HepG2 (cell line): ENCODE measurements at regions not wholly inside any gene's neighbourhood (a gene's known extent, or its start where the extent isn't known, plus 50 kb on each side); places are given as distances from the start of the nearest gene placed in this dataset.

ENCODE experiments used
- ATAC-seq: fragments of 200-7000 bp; cut with Tn5 transposase; 3 replicates; pipeline ENCODE4 v1.9.1; 2020; ENCODE audit warnings: mild to moderate bottlenecking, moderate library complexity
- BruUV-seq: library from RNA; stranded (reverse); fragments of 400-500 nt; replicated peaks from 2 replicates; lab custom pipeline; 2021; lab: Mats Ljungman, UMichigan
- CTCF ChIA-PET: fragments of 300-600 bp; formaldehyde crosslinking; extraction: SDS; loops from one replicate; lab custom pipeline; 2021; ENCODE audit warnings: low total read pairs, inconsistent platforms, low intra/inter-chr PET ratio; lab: Yijun Ruan, JAX
- POLR2A ChIA-PET: fragments of 350-600 bp; sonication (Branson Sonifier 250); formaldehyde crosslinking; loops from one replicate; lab custom pipeline; 2020; ENCODE audit warnings: antibody characterized with exemption, inconsistent platforms; lab: Yijun Ruan, JAX
- DNase-seq: peaks from one replicate; pipeline ENCODE4 v3.0.0-alpha.2; 2015; ENCODE audit warnings: low spot score
- FAIRE-seq: peaks from 3 replicates; lab custom pipeline; 2011; peaks lifted over from hg19 to GRCh38; lab: Jason Lieb, UNC
- H2AFZ ChIP-seq: one replicate; pipeline ENCODE4 v1.6.1; 2011; ENCODE audit warnings: low read length, inconsistent platforms
- H3K27ac ChIP-seq: fragments of 300-600 bp; 3 replicates; pipeline ENCODE4 v1.8.0; 2011; ENCODE audit warnings: mixed run types, mild to moderate bottlenecking, mixed read lengths, low read length, inconsistent platforms; ENCODE audit not compliant: insufficient read depth; ENCODE audit errors: extremely low read length
- H3K27me3 ChIP-seq, 2 experiments: fragments of 200-600 bp in 1 of 2; 2 replicates in 1 of 2; 3 replicates in 1 of 2; pipeline versions ENCODE4 v1.6.0 to v1.8.0; 2011; ENCODE audit warnings: low read length in 2 of 2, mild to moderate bottlenecking in 2 of 2, moderate library complexity in 2 of 2, inconsistent platforms in 1 of 2; ENCODE audit not compliant: insufficient read depth in 2 of 2, control insufficient read depth in 1 of 2
- H3K36me3 ChIP-seq, 2 experiments: fragments of 200-600 bp in 1 of 2; replicated peaks in 1 of 2; 2 replicates in 1 of 2; 3 replicates in 1 of 2; pipeline versions ENCODE4 v1.5.1 to v1.8.0; 2011; ENCODE audit warnings: low read length in 2 of 2, inconsistent platforms in 1 of 2; ENCODE audit not compliant: insufficient read depth in 2 of 2, control insufficient read depth in 1 of 2
- H3K4me1 ChIP-seq: 2 replicates; pipeline ENCODE4 v1.5.1; 2012; ENCODE audit warnings: low read length, inconsistent platforms; ENCODE audit not compliant: insufficient read depth
- H3K4me2 ChIP-seq: 2 replicates; pipeline ENCODE4 v1.6.0; 2011; ENCODE audit warnings: low read depth, low read length, inconsistent platforms
- H3K4me3 ChIP-seq, 3 experiments: fragments of 200-600 bp in 1 of 3; sonication (generic), shearing (Covaris generic) in 1 of 3; replicated peaks in 1 of 3; 2 replicates each; pipeline ENCODE4 v1.5.1; 2011 to 2016; ENCODE audit warnings: low read length in 3 of 3, inconsistent platforms in 2 of 3, low read depth in 2 of 3, mild to moderate bottlenecking in 2 of 3, control low read depth in 1 of 3, mixed read lengths in 1 of 3; ENCODE audit not compliant: insufficient read depth in 1 of 3
- H3K79me2 ChIP-seq: one replicate; pipeline ENCODE4 v1.6.1; 2011; ENCODE audit warnings: low read length, inconsistent platforms; ENCODE audit not compliant: insufficient read depth
- H3K9ac ChIP-seq: 2 replicates; pipeline ENCODE4 v1.6.0; 2011; ENCODE audit warnings: mild to moderate bottlenecking, low read depth, low read length, inconsistent platforms; ENCODE audit not compliant: insufficient read depth
- H3K9me3 ChIP-seq: 2 replicates; pipeline ENCODE4 v1.5.1; 2012; ENCODE audit warnings: mild to moderate bottlenecking, low read length
- H4K20me1 ChIP-seq: 2 replicates; pipeline ENCODE4 v1.6.0; 2011; ENCODE audit warnings: inconsistent platforms, mild to moderate bottlenecking, low read length, moderate library complexity; ENCODE audit not compliant: insufficient read depth
- ARNT ChIP-seq: fragments of 450-650 bp; IDR thresholded peaks from 2 replicates; pipeline ENCODE4 v1.6.1; 2017
- FOXO4 ChIP-seq: sonication (generic); formaldehyde crosslinking; conservative IDR thresholded peaks from 2 replicates; pipeline ENCODE4 v1.8.1; 2023; ENCODE audit warnings: missing genetic modification reagents
- NPAS2 ChIP-seq: sonication (generic); formaldehyde crosslinking; IDR thresholded peaks from 2 replicates; pipeline ENCODE4 v1.8.0; 2022; ENCODE audit warnings: mild to moderate bottlenecking, missing genetic modification reagents, borderline replicate concordance
- SNRNP70 ChIP-seq: fragments of 200-400 bp; formaldehyde crosslinking; IDR thresholded peaks from 2 replicates; pipeline ENCODE4 v1.6.1; 2017; ENCODE audit warnings: mild to moderate bottlenecking, low read depth, low read length, moderate library complexity
- ZC3H13 ChIP-seq: sonication (generic); formaldehyde crosslinking; IDR thresholded peaks from 2 replicates; pipeline ENCODE4 v1.8.1; 2023; ENCODE audit warnings: mild to moderate bottlenecking, missing genetic modification reagents, moderate library complexity
- ZFP62 ChIP-seq: sonication (generic); formaldehyde crosslinking; IDR thresholded peaks from 2 replicates; pipeline ENCODE4 v1.4.0; 2020; ENCODE audit warnings: missing genetic modification reagents
- ZFP91 ChIP-seq: sonication (generic); formaldehyde crosslinking; IDR thresholded peaks from 2 replicates; pipeline ENCODE4 v1.9.0; 2022; ENCODE audit warnings: missing genetic modification reagents, mild to moderate bottlenecking, borderline replicate concordance
- ZNF652 ChIP-seq: IDR thresholded peaks from 2 replicates; pipeline ENCODE4 v1.6.1; 2016; ENCODE audit warnings: low read depth, borderline replicate concordance
- ZNF678 ChIP-seq: sonication (generic); formaldehyde crosslinking; IDR thresholded peaks from 2 replicates; pipeline ENCODE4 v1.4.0; 2020; ENCODE audit warnings: mild to moderate bottlenecking, missing genetic modification reagents
- ZNF878 ChIP-seq: sonication (generic); formaldehyde crosslinking; IDR thresholded peaks from 2 replicates; pipeline ENCODE4 v1.8.1; 2023; ENCODE audit warnings: mild to moderate bottlenecking, missing genetic modification reagents, moderate library complexity
- WGBS: methylation state at CpG from one replicate; pipeline ENCODE4 v1.1.6; 2017; ENCODE audit warnings: low lambda C conversion rate; 5-methylcytosine and 5-hydroxymethylcytosine counted together
- in situ Hi-C: cut with HindIII; loops from 2 replicates; pipeline ENCODE4 v1.10.0; 2017; ENCODE audit warnings: low pct_unique_long_range_greater_than_20kb; ENCODE audit not compliant: extremely low pct_ligation_motif_present
- intact Hi-C: fragments of 100-400 bp; cut with micrococcal nuclease; formaldehyde crosslinking; loops from one replicate; pipeline ENCODE4 v1.10.0; 2022; ENCODE audit not compliant: unreplicated experiment

- Histone ChIP-seq H3K27me3 (no peaks in the 10 kb centered on the region), H2AFZ (no peak overlapping the region), H3K4me3 (no peak overlapping the region), H4K20me1 (no peaks in the 10 kb centered on the region), H3K4me2 (no peak overlapping the region), H3K36me3 (no peaks in the 10 kb centered on the region), H3K4me1 (no peaks in the 10 kb centered on the region), H3K79me2 (no peaks in the 10 kb centered on the region), H3K9me3 (peaks cover 45% of the 10 kb centered on the region), H3K9ac (no peak overlapping the region), H3K27ac (no peak overlapping the region)
- TF ChIP-seq ZFP91 (CRISPR knock-in tag) (no peak), ZFP62 (CRISPR knock-in tag) (no peak), ZNF652 (CRISPR knock-in tag) (no peak), ZNF678 (CRISPR knock-in tag) (no peak), NPAS2 (CRISPR knock-in tag) (no peak), SNRNP70 (no peak), ZNF878 (CRISPR knock-in tag) (no peak), ARNT (no peak), ZC3H13 (CRISPR knock-in tag) (no peak), FOXO4 (no peak)
- no TSS peak for BruUV-seq
- no peak for ATAC-seq
- 33% methylated on average over 1 of the region's 1 CpG for WGBS
- ChIA-PET CTCF (no interaction called here), POLR2A (no interaction called here)
- no peak for DNase-seq
- in situ Hi-C loops (no loop called here), intact Hi-C loops (no loop called here)
- no peak for FAIRE-seq
Measured at GRCh38 chr4:96895826-96896225, 1055.9 kb downstream of the PDHA2 start.
